ENCODE measurements at regions not wholly inside any gene's neighbourhood (a gene's known extent, or its start where the extent isn't known, plus 50 kb on each side); places are given as distances from the start of the nearest gene placed in this dataset.

- TF ChIP-seq CTCF (IDR thresholded peaks at IDR 0.05 in 4 of 5, conservative IDR thresholded peaks at IDR 0.05 in 1 of 5) (no peak), POLR2A (IDR thresholded peaks at IDR 0.05) (no peak)
Observed at GRCh38 chr6:101000341-101000740, 119.2 kb upstream of the ASCC3 start.

All from gastrocnemius medialis (tissue), 4 donors.